ENCODE measurements at regions not wholly inside any gene's neighbourhood (a gene's known extent, or its start where the extent isn't known, plus 50 kb on each side); places are given as distances from the start of the nearest gene placed in this dataset.

DNA sequence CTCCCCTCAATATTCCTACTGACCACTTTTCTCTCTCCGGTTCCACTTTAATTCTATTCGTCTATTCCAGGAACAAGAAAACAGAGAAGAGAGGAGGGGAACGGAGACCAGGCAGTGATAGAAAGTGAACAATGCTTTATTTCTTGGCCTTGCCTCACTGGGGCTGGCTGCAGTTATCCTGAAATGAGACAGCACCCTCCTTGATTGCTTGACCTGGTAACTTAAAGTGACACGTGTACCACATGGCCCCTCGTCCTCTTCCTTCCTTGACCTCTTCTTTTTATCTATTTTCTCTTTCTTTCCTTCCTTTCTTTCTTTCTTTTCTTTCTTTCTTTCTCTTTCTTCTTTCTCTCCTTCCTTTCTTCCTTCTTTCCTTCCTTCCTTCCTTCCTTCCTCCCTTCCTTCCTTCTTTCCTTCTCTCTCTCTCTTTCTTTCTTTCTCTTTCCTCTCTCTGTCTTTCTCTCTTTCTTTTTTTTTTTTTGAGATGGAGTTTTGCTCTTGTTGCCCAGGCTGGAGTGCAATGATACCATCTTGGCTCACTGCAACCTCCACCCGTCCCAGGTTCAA, 52.8 kb upstream of the CLMP start:
- H4K20me1 ChIP-seq (ENCODE audit: insufficient read depth) = no peaks in the 10 kb centered on the region
- no peaks in the 10 kb centered on the region for H3K9me3 ChIP-seq (ENCODE audit: low read length)
- no peak overlapping the region for H3K27ac ChIP-seq (ENCODE audit: low read length)
- TF ChIP-seq REST (IDR thresholded peaks at IDR 0.05; ENCODE audit: borderline replicate concordance) (no peak), SMC3 (conservative IDR thresholded peaks at IDR 0.05; ENCODE audit: poor library complexity) (no peak), MXI1 (conservative IDR thresholded peaks at IDR 0.05; ENCODE audit: poor library complexity, severe bottlenecking) (no peak), CTCF (IDR thresholded peaks at IDR 0.05; ENCODE audit: poor library complexity, severe bottlenecking) (no peak), EZH2 (IDR thresholded peaks at IDR 0.05; ENCODE audit: borderline replicate concordance, insufficient read depth, low read length, poor library complexity, severe bottlenecking) (no peak), TAF1 (IDR thresholded peaks at IDR 0.05; ENCODE audit: low read depth) (no peak), POLR2AphosphoS5 (IDR thresholded peaks at IDR 0.05) (no peak), EP300 (conservative IDR thresholded peaks at IDR 0.05; ENCODE audit: poor library complexity, severe bottlenecking) (no peak), RAD21 (conservative IDR thresholded peaks at IDR 0.05) (no peak)
- H3K9me2 ChIP-seq (ENCODE audit: insufficient read depth, low read length) = no peaks in the 10 kb centered on the region
- no peaks in the 10 kb centered on the region for H3K27me3 ChIP-seq (ENCODE audit: insufficient read depth, low read depth, low read length)
- no peak overlapping the region for H3K4me3 ChIP-seq (ENCODE audit: low read length)
- no peaks in the 10 kb centered on the region for H3K36me3 ChIP-seq (ENCODE audit: insufficient read depth, low read length)
- H3K79me2 ChIP-seq (replicated peaks; ENCODE audit: insufficient read depth, low read length) = no peaks in the 10 kb centered on the region
- H3K4me2 ChIP-seq (ENCODE audit: low read length) = no peak overlapping the region
- no peaks in the 10 kb centered on the region for H3F3A ChIP-seq (ENCODE audit: insufficient read depth, low read length, poor library complexity, severe bottlenecking)
- H2AFZ ChIP-seq (ENCODE audit: low read depth, low read length) = no peak overlapping the region
- no peak overlapping the region for H3K9ac ChIP-seq (ENCODE audit: low read length)

- H3K4me2 ChIP-seq (ENCODE audit: low read length) = no peak overlapping the region
Measured at GRCh38 chr11:123247496-123247799, 52.4 kb upstream of the CLMP start.

More at GRCh38 chr11:123247496-123247799, 52.4 kb upstream of the CLMP start:
- Histone ChIP-seq H3F3A (ENCODE audit: insufficient read depth, low read length, poor library complexity, severe bottlenecking) (no peaks in the 10 kb centered on the region), H3K27ac (ENCODE audit: low read length) (no peak overlapping the region), H3K4me3 (ENCODE audit: low read length) (no peak overlapping the region), H3K36me3 (ENCODE audit: insufficient read depth, low read length) (no peaks in the 10 kb centered on the region), H3K9me3 (ENCODE audit: low read length) (no peaks in the 10 kb centered on the region), H3K9ac (ENCODE audit: low read length) (no peak overlapping the region), H2AFZ (ENCODE audit: low read depth, low read length) (no peak overlapping the region), H3K79me2 (replicated peaks; ENCODE audit: insufficient read depth, low read length) (no peaks in the 10 kb centered on the region), H3K9me2 (ENCODE audit: insufficient read depth, low read length) (no peaks in the 10 kb centered on the region), H3K27me3 (ENCODE audit: insufficient read depth, low read depth, low read length) (no peaks in the 10 kb centered on the region), H4K20me1 (ENCODE audit: insufficient read depth) (no peaks in the 10 kb centered on the region)
- TF ChIP-seq REST (IDR thresholded peaks at IDR 0.05; ENCODE audit: borderline replicate concordance) = no peak
- no peak for TF ChIP-seq TAF1 (IDR thresholded peaks at IDR 0.05; ENCODE audit: low read depth)
- TF ChIP-seq CTCF (IDR thresholded peaks at IDR 0.05; ENCODE audit: poor library complexity, severe bottlenecking) = no peak
- no peak for TF ChIP-seq EZH2 (IDR thresholded peaks at IDR 0.05; ENCODE audit: borderline replicate concordance, insufficient read depth, low read length, poor library complexity, severe bottlenecking)
- no peak for TF ChIP-seq MXI1 (conservative IDR thresholded peaks at IDR 0.05; ENCODE audit: poor library complexity, severe bottlenecking)
- no peak for TF ChIP-seq EP300 (conservative IDR thresholded peaks at IDR 0.05; ENCODE audit: poor library complexity, severe bottlenecking)
- TF ChIP-seq RAD21 (conservative IDR thresholded peaks at IDR 0.05) = no peak
- no peak for TF ChIP-seq POLR2AphosphoS5 (IDR thresholded peaks at IDR 0.05)
- TF ChIP-seq SMC3 (conservative IDR thresholded peaks at IDR 0.05; ENCODE audit: poor library complexity) = no peak
